A549 (cell line): ENCODE measurements at regions not wholly inside any gene's neighbourhood (a gene's known extent, or its start where the extent isn't known, plus 50 kb on each side); places are given as distances from the start of the nearest gene placed in this dataset.

Experiments used
- ATAC-seq, 2 experiments: fragments of 200-7000 bp in 1 of 2; fragments of >200 bp in 1 of 2; cut with Nextera tagmentation in 1 of 2; cut with Tn5 transposase in 1 of 2; 3 replicates each; pipeline versions ENCODE4 v1.8.0 to v1.9.1; 2018 to 2020; ENCODE audit warnings: mild to moderate bottlenecking in 1 of 2, moderate library complexity in 1 of 2
- CTCF ChIA-PET: fragments of 300-600 bp; sonication (Branson Sonifier 250); formaldehyde crosslinking; extraction: SDS; loops from one replicate; lab custom pipeline; 2021; ENCODE audit warnings: antibody characterized with exemption, inconsistent platforms; lab: Yijun Ruan, JAX
- POLR2A ChIA-PET: fragments of 350-600 bp; formaldehyde crosslinking; extraction: SDS; loops from one replicate; lab custom pipeline; 2021; ENCODE audit warnings: antibody characterized with exemption, inconsistent platforms; lab: Yijun Ruan, JAX
- DNase-seq, 2 experiments: peaks; one replicate each; pipeline versions ENCODE4 v3.0.0 to v3.0.0-alpha.2; 2011 to 2016; ENCODE audit warnings: low read depth in 1 of 2, low spot score in 1 of 2
- FAIRE-seq: peaks from 2 replicates; lab custom pipeline; 2011; peaks lifted over from hg19 to GRCh38; lab: Jason Lieb, UNC
- H3K27ac ChIP-seq, 2 experiments: fragments of >200 bp; sonication (Bioruptor Twin); formaldehyde crosslinking; 3 replicates each; pipeline ENCODE4 v1.5.1; 2016 to 2017
- H3K4me1 ChIP-seq: fragments of >200 bp; sonication (Bioruptor Twin); formaldehyde crosslinking; 3 replicates; pipeline ENCODE4 v1.6.1; 2016
- H3K4me2 ChIP-seq: fragments of >200 bp; sonication (Bioruptor Twin); formaldehyde crosslinking; 3 replicates; pipeline ENCODE4 v1.6.1; 2016
- H3K4me3 ChIP-seq: fragments of >200 bp; sonication (Bioruptor Twin); formaldehyde crosslinking; 3 replicates; pipeline ENCODE4 v1.5.1; 2016
- H3K9me3 ChIP-seq: fragments of >200 bp; sonication (Bioruptor Twin); formaldehyde crosslinking; 3 replicates; pipeline ENCODE4 v1.6.1; 2016
- ATOH8 ChIP-seq: fragments of 250-450 bp; sonication (Bioruptor Pico); IDR thresholded peaks from 2 replicates; pipeline ENCODE4 v1.5.0; 2020; ENCODE audit warnings: low read depth, mild to moderate bottlenecking, moderate library complexity
- BCL3 ChIP-seq: fragments of >200 bp; sonication (Bioruptor Twin); formaldehyde crosslinking; IDR thresholded peaks from 3 replicates; pipeline ENCODE4 v1.6.1; 2016
- CBX8 ChIP-seq: fragments of 200-600 bp; sonication (generic); IDR thresholded peaks from 2 replicates; pipeline ENCODE4 v1.6.1; 2016
- CEBPB ChIP-seq, 2 experiments: fragments of >200 bp in 1 of 2; sonication (Bioruptor Twin) in 1 of 2; formaldehyde crosslinking in 1 of 2; IDR thresholded peaks; 2 replicates each; pipeline ENCODE4 v1.6.1; 2012 to 2016
- CHD2 ChIP-seq: fragments of 150-350 bp; IDR thresholded peaks from 2 replicates; pipeline ENCODE4 v1.6.1; 2014; ENCODE audit warnings: low read length; ENCODE audit not compliant: partially characterized antibody
- E2F6 ChIP-seq: IDR thresholded peaks from 2 replicates; pipeline ENCODE4 v1.6.1; 2012; ENCODE audit warnings: low read depth, borderline replicate concordance
- ELK1 ChIP-seq: fragments of 150-350 bp; IDR thresholded peaks from 2 replicates; pipeline ENCODE4 v1.6.1; 2014; ENCODE audit warnings: low read depth, mild to moderate bottlenecking, low read length
- FOSB ChIP-seq: fragments of 250-450 bp; sonication (Bioruptor Pico); IDR thresholded peaks from 2 replicates; pipeline ENCODE4 v1.5.0; 2020; ENCODE audit warnings: mild to moderate bottlenecking, moderate library complexity
- GATA3 ChIP-seq: IDR thresholded peaks from 2 replicates; pipeline ENCODE4 v1.6.1; 2012; ENCODE audit warnings: borderline replicate concordance
- HEYL ChIP-seq: fragments of 250-450 bp; sonication (Bioruptor Pico); IDR thresholded peaks from 2 replicates; pipeline ENCODE4 v1.8.0; 2021; ENCODE audit warnings: mild to moderate bottlenecking, moderate library complexity
- HOXB5 ChIP-seq: fragments of 250-450 bp; sonication (Bioruptor Pico); IDR thresholded peaks from 2 replicates; pipeline ENCODE4 v1.5.0; 2020; ENCODE audit warnings: mild to moderate bottlenecking, moderate library complexity
- JUN ChIP-seq, 2 experiments: fragments of >200 bp; sonication (Bioruptor Twin); formaldehyde crosslinking; IDR thresholded peaks; 2 replicates in 1 of 2; 3 replicates in 1 of 2; pipeline ENCODE4 v1.6.1; 2016 to 2017
- KDM5A ChIP-seq: fragments of 200-600 bp; sonication (generic); IDR thresholded peaks from 2 replicates; pipeline ENCODE4 v1.6.1; 2016; ENCODE audit warnings: antibody characterized with exemption, mild to moderate bottlenecking
- MAZ ChIP-seq: fragments of 150-350 bp; IDR thresholded peaks from 2 replicates; pipeline ENCODE4 v1.6.1; 2014; ENCODE audit warnings: antibody characterized with exemption, low read depth, low read length, borderline replicate concordance
- NR3C1 ChIP-seq: fragments of >200 bp; sonication (Bioruptor Twin); formaldehyde crosslinking; IDR thresholded peaks from 3 replicates; pipeline ENCODE4 v1.6.1; 2017
- POLR2A ChIP-seq: IDR thresholded peaks from 2 replicates; pipeline ENCODE4 v1.6.1; 2012; ENCODE audit warnings: mild to moderate bottlenecking, low read length
- RCOR1 ChIP-seq: fragments of 150-350 bp; IDR thresholded peaks from 2 replicates; pipeline ENCODE4 v1.6.1; 2014; ENCODE audit warnings: antibody characterized with exemption, low read length, low read depth
- RFX5 ChIP-seq: fragments of 450-650 bp; IDR thresholded peaks from 2 replicates; pipeline ENCODE4 v1.7.1; 2014; ENCODE audit warnings: antibody characterized with exemption, mild to moderate bottlenecking, moderate library complexity
- RNF2 ChIP-seq: fragments of 200-600 bp; sonication (generic); IDR thresholded peaks from 2 replicates; pipeline ENCODE4 v1.6.1; 2016; ENCODE audit warnings: low read depth, mild to moderate bottlenecking, antibody characterized with exemption, moderate library complexity, borderline replicate concordance
- SMC3 ChIP-seq: fragments of >200 bp; sonication (Bioruptor Twin); formaldehyde crosslinking; IDR thresholded peaks from 3 replicates; pipeline ENCODE4 v1.6.1; 2018; ENCODE audit warnings: inconsistent platforms
- TFCP2L1 ChIP-seq: fragments of 250-450 bp; sonication (Bioruptor Pico); IDR thresholded peaks from 2 replicates; pipeline ENCODE4 v1.5.0; 2021; ENCODE audit warnings: mild to moderate bottlenecking
- ZC3H11A ChIP-seq: fragments of 450-650 bp; IDR thresholded peaks from 2 replicates; pipeline ENCODE4 v1.6.1; 2014; ENCODE audit warnings: antibody characterized with exemption, mild to moderate bottlenecking
- ZNF302 ChIP-seq: fragments of 250-450 bp; sonication (Bioruptor Pico); IDR thresholded peaks from 2 replicates; pipeline ENCODE4 v1.9.0; 2021; ENCODE audit warnings: inconsistent platforms, mild to moderate bottlenecking, moderate library complexity
- WGBS: methylation state at CpG from one replicate; pipeline ENCODE4 v1.1.6; 2017; ENCODE audit errors: missing lambda C conversion rate; 5-methylcytosine and 5-hydroxymethylcytosine counted together

GRCh38 chr15:66858423-66859207 lies 156.6 kb downstream of the SMAD6 start:
- 68% methylated on average over 7 of the region's 7 CpGs for WGBS
- Histone ChIP-seq H3K4me2 (no peak overlapping the region), H3K9me3 (no peaks in the 10 kb centered on the region), H3K27ac (no peak overlapping the region), H3K4me1 (peaks cover 34% of the 10 kb centered on the region), H3K4me3 (no peak overlapping the region)
- no peak for FAIRE-seq
- ChIA-PET POLR2A (interaction anchor here (0.7 kb wide), 1 partner anchor 369 kb away, joined by 4 read pairs; no protein-coding TSS in a partner anchor), CTCF (interaction anchor here (0.5 to 12.7 kb wide), 16 partner anchors 8 to 240 kb away, joined by 3 to 224 read pairs (median 4); no protein-coding TSS in a partner anchor)
- no peak for ATAC-seq
- no peak for TF ChIP-seq RFX5
- no peak for TF ChIP-seq CBX8
- no peak for TF ChIP-seq CEBPB (IDR thresholded peaks at IDR 0.05)
- no peak for TF ChIP-seq CHD2
- TF ChIP-seq BCL3 = no peak
- no peak for TF ChIP-seq JUN (IDR thresholded peaks at IDR 0.05)
- TF ChIP-seq RCOR1 = no peak
- no peak for TF ChIP-seq MAZ
- TF ChIP-seq RNF2 = no peak
- TF ChIP-seq HOXB5 (CRISPR knock-in tag) = no peak
- TF ChIP-seq TFCP2L1 (CRISPR knock-in tag) = no peak
- no peak for TF ChIP-seq GATA3
- no peak for TF ChIP-seq KDM5A
- no peak for TF ChIP-seq NR3C1
- TF ChIP-seq ELK1 = no peak
- no peak for TF ChIP-seq ZC3H11A
- no peak for DNase-seq

GRCh38 chr15:66859688-66860253 lies 157.7 kb downstream of the SMAD6 start:
- no peak overlapping the region for H3K27ac ChIP-seq
- no peaks in the 10 kb centered on the region for H3K9me3 ChIP-seq
- ChIA-PET CTCF (interaction anchor here (0.6 to 12.7 kb wide), 10 partner anchors 8 to 1343 kb away, joined by 3 to 224 read pairs (median 6); no protein-coding TSS in a partner anchor), POLR2A (no interaction called here)
- no peak for TF ChIP-seq ATOH8 (CRISPR knock-in tag)
- no peak for TF ChIP-seq E2F6
- TF ChIP-seq TFCP2L1 (CRISPR knock-in tag) = no peak
- TF ChIP-seq ZNF302 = no peak
- TF ChIP-seq HEYL = no peak
- TF ChIP-seq FOSB = no peak
- TF ChIP-seq SMC3 = no peak
- no peak for TF ChIP-seq KDM5A
- no peak for TF ChIP-seq POLR2A
- FAIRE-seq (peak; percentile 32), DNase-seq (no peak), ATAC-seq (no peak)
- no peak overlapping the region for H3K4me3 ChIP-seq
- H3K4me1 ChIP-seq = peaks cover 22% of the 10 kb centered on the region
- no peak overlapping the region for H3K4me2 ChIP-seq
- WGBS = 78% methylated on average over 8 of the region's 8 CpGs
